ENCODE measurements at regions not wholly inside any gene's neighbourhood (a gene's known extent, or its start where the extent isn't known, plus 50 kb on each side); places are given as distances from the start of the nearest gene placed in this dataset.

DNA sequence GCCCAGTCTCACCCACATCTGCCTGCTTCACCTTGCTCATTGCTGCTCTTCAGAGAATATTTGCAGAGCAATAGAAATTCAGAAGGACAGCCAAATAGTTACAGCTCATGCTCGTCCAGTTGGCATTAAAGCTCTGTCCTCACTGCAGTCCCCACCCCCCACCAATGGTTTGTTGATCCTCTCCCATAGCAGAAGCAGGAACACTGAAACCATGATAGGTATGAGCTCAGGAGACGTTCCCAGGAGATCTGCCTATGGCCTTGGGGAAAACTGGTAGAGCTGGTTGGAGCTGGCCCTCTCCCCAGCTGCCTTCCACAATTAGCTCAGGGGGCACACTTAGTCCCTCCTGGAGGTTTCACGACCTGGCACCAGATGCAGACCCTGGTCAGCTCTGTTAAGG, 68.6 kb upstream of the KMT2C start:
- FAIRE-seq = no peak
- TF ChIP-seq ZNF337 (CRISPR knock-in tag; IDR thresholded peaks at IDR 0.05; ENCODE audit: borderline replicate concordance, low read depth) (no peak), ZNF598 (CRISPR knock-in tag; IDR thresholded peaks at IDR 0.05; ENCODE audit: borderline replicate concordance) (no peak), NR3C1 (CRISPR knock-in tag; IDR thresholded peaks at IDR 0.05) (no peak), ERF (CRISPR knock-in tag; IDR thresholded peaks at IDR 0.05) (no peak), GPN1 (CRISPR knock-in tag; IDR thresholded peaks at IDR 0.05; ENCODE audit: borderline replicate concordance) (no peak), TBX2 (CRISPR knock-in tag; IDR thresholded peaks at IDR 0.05; ENCODE audit: borderline replicate concordance) (no peak), TARDBP (CRISPR knock-in tag; IDR thresholded peaks at IDR 0.05) (no peak), KMT2B (CRISPR knock-in tag; IDR thresholded peaks at IDR 0.05) (no peak), SNAPC4 (CRISPR knock-in tag; IDR thresholded peaks at IDR 0.05) (no peak), PREB (CRISPR knock-in tag; IDR thresholded peaks at IDR 0.05) (no peak), ELF1 (CRISPR knock-in tag; IDR thresholded peaks at IDR 0.05) (no peak), HOXA5 (CRISPR knock-in tag; IDR thresholded peaks at IDR 0.05) (no peak), SOX6 (IDR thresholded peaks at IDR 0.05) (no peak), SOX6 (CRISPR knock-in tag; IDR thresholded peaks at IDR 0.05) (no peak), ZNF512 (CRISPR knock-in tag; IDR thresholded peaks at IDR 0.05) (no peak)
- TF ChIP-seq, protein P1, sequence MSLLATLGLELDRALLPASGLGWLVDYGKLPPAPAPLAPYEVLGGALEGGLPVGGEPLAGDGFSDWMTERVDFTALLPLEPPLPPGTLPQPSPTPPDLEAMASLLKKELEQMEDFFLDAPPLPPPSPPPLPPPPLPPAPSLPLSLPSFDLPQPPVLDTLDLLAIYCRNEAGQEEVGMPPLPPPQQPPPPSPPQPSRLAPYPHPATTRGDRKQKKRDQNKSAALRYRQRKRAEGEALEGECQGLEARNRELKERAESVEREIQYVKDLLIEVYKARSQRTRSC (CRISPR knock-in tag; IDR thresholded peaks at IDR 0.05; ENCODE audit: low read depth) = no peak
- H3K4me3 ChIP-seq (replicated peaks in 1 of 3; ENCODE audit: insufficient read depth in 1 of 3, low read depth in 2 of 3, low read length in 3 of 3) = no peak overlapping the region
- H3K4me1 ChIP-seq (ENCODE audit: insufficient read depth, low read length) = peaks cover 5% of the 10 kb centered on the region; the same call in 1 of the 2 replicates
- CTCF ChIA-PET (ENCODE audit: low intra/inter-chr PET ratio, low total read pairs) = no interaction called here
- POLR2A ChIA-PET = no interaction called here
- ATAC-seq = no peak; the same call in 2 of the 3 replicates
- H2AFZ ChIP-seq (ENCODE audit: low read length) = no peak overlapping the region
- H3K36me3 ChIP-seq (replicated peaks in 1 of 2; ENCODE audit: control insufficient read depth in 1 of 2, insufficient read depth in 2 of 2, low read length in 2 of 2) = no peaks in the 10 kb centered on the region
- H3K27ac ChIP-seq (ENCODE audit: extremely low read length, insufficient read depth, low read length) = no peak overlapping the region
- no peaks in the 10 kb centered on the region for H3K79me2 ChIP-seq (ENCODE audit: insufficient read depth, low read length)
- in situ Hi-C loops (cut with HindIII; ENCODE audit: extremely low pct_ligation_motif_present, low pct_unique_long_range_greater_than_20kb) (no loop called here), intact Hi-C loops (cut with micrococcal nuclease; ENCODE audit: unreplicated experiment) (no loop called here)
- H3K27me3 ChIP-seq (ENCODE audit: control insufficient read depth in 1 of 2, insufficient read depth in 2 of 2, low read length in 2 of 2) = no peaks in the 10 kb centered on the region
- H3K4me2 ChIP-seq (ENCODE audit: low read depth, low read length) = peak overlapping the region; percentile 26; the same call in 1 of the 2 replicates
- no peaks in the 10 kb centered on the region for H4K20me1 ChIP-seq (ENCODE audit: insufficient read depth, low read length)
- no peak overlapping the region for H3K9ac ChIP-seq (ENCODE audit: insufficient read depth, low read depth, low read length)
- no peak for DNase-seq (ENCODE audit: low spot score)
- no peaks in the 10 kb centered on the region for H3K9me3 ChIP-seq (ENCODE audit: low read length)
- BruUV-seq (replicated peaks) = no TSS peak
- WGBS (ENCODE audit: low lambda C conversion rate) = 0% methylated on average over 3 of the region's 3 CpGs
